GM21528 (cell line): ENCODE measurements at regions not wholly inside any gene's neighbourhood (a gene's known extent, or its start where the extent isn't known, plus 50 kb on each side); places are given as distances from the start of the nearest gene placed in this dataset.
"Not testable (repeated sequence)": the region's sequence is repeated elsewhere in the genome, so short reads cannot be mapped to it uniquely, and the experiment has no call there.

Experiments
- ATAC-seq: cut with Tn5 transposase; IDR thresholded peaks from one replicate; pipeline ENCODE4 v1.9.1; 2021; ENCODE audit warnings: mild to moderate bottlenecking, moderate library complexity; ENCODE audit not compliant: unreplicated experiment, low FRiP score

GRCh38 chr5:87170799-87171198 is 96.9 kb upstream of the RASA1 start:
- no peak for ATAC-seq

- no peak for ATAC-seq
Measured at GRCh38 chr5:87182649-87183048, 85.0 kb upstream of the RASA1 start.

GRCh38 chr5:87183896-87184295 is 83.8 kb upstream of the RASA1 start:
- ATAC-seq: no peak

GRCh38 chr5:87184605-87185004 is 83.1 kb upstream of the RASA1 start:
- ATAC-seq: no peak

GRCh38 chr5:87185838-87186237 is 81.8 kb upstream of the RASA1 start:
- no peak for ATAC-seq

GRCh38 chr5:87188391-87188790 is 79.3 kb upstream of the RASA1 start:
- no peak for ATAC-seq

GRCh38 chr5:87190041-87190440 is 77.6 kb upstream of the RASA1 start:
- ATAC-seq: no peak

- ATAC-seq: peak; percentile 54
Measured at GRCh38 chr5:87190687-87191086, 77.0 kb upstream of the RASA1 start.

GRCh38 chr5:87191645-87192044 is 76.0 kb upstream of the RASA1 start:
- ATAC-seq: no peak

GRCh38 chr5:87195104-87195591 is 72.5 kb upstream of the RASA1 start:
- no peak for ATAC-seq

GRCh38 chr5:87195616-87196015 is 72.1 kb upstream of the RASA1 start:
- ATAC-seq: no peak

GRCh38 chr5:87198010-87198409 is 69.7 kb upstream of the RASA1 start:
- no peak for ATAC-seq

GRCh38 chr5:87199246-87199645 is 68.4 kb upstream of the RASA1 start:
- not testable (repeated sequence) for ATAC-seq

- not testable (repeated sequence) for ATAC-seq
Measured at GRCh38 chr5:87199704-87200103, 68.0 kb upstream of the RASA1 start.

GRCh38 chr5:87210076-87210475 is 57.6 kb upstream of the RASA1 start:
- no peak for ATAC-seq

GRCh38 chr5:87210743-87211142 is 56.9 kb upstream of the RASA1 start:
- no peak for ATAC-seq

- no peak for ATAC-seq
Measured at GRCh38 chr5:87211676-87212075, 56.0 kb upstream of the RASA1 start.

GRCh38 chr5:87212183-87212582 is 55.5 kb upstream of the RASA1 start:
- ATAC-seq: not testable (repeated sequence)

- not testable (repeated sequence) for ATAC-seq
Measured at GRCh38 chr5:87217480-87217879, 50.2 kb upstream of the RASA1 start.
